ENCODE measurements at regions not wholly inside any gene's neighbourhood (a gene's known extent, or its start where the extent isn't known, plus 50 kb on each side); places are given as distances from the start of the nearest gene placed in this dataset.

- peak; percentile 37; the same call in 1 of the 2 replicates for TF ChIP-seq ZBTB33 (CRISPR knock-in tag; IDR thresholded peaks at IDR 0.05)
- TF ChIP-seq SREBF1 (IDR thresholded peaks at IDR 0.05; ENCODE audit: borderline replicate concordance, low read depth, low read length) = no peak
- TF ChIP-seq NR4A1 (CRISPR knock-in tag; IDR thresholded peaks at IDR 0.05) = no peak
- TF ChIP-seq NR4A1 (tag; IDR thresholded peaks at IDR 0.05) = no peak
- TF ChIP-seq MIER1 (IDR thresholded peaks at IDR 0.05; ENCODE audit: low read depth) = no peak
- no peak for TF ChIP-seq TCF7L2 (IDR thresholded peaks at IDR 0.05; ENCODE audit: low read depth, low read length)
- TF ChIP-seq MCM5 (IDR thresholded peaks at IDR 0.05; ENCODE audit: low read depth) = no peak
- TF ChIP-seq FOS (IDR thresholded peaks at IDR 0.05; ENCODE audit: extremely low read depth, insufficient read length) = no peak
- TF ChIP-seq CREB1 (IDR thresholded peaks at IDR 0.05) = no peak
- TF ChIP-seq CREB1 (CRISPR knock-in tag; IDR thresholded peaks at IDR 0.05) = peak; percentile 44; the same call in 1 of the 2 replicates
- no peak for TF ChIP-seq HOXB6 (CRISPR knock-in tag; IDR thresholded peaks at IDR 0.05; ENCODE audit: borderline replicate concordance)
- TF ChIP-seq MAFF (IDR thresholded peaks at IDR 0.05; ENCODE audit: low read length) = peak; percentile 76; the same call in 1 of the 2 replicates
- TF ChIP-seq THRA (IDR thresholded peaks at IDR 0.05) = no peak
- peak; percentile 65 for TF ChIP-seq RBBP5 (IDR thresholded peaks at IDR 0.05; ENCODE audit: borderline replicate concordance, insufficient read depth, low read length, poor library complexity, severe bottlenecking)
- TF ChIP-seq GTF2F1 (IDR thresholded peaks at IDR 0.05; ENCODE audit: low read depth, low read length) = no peak
- TF ChIP-seq THAP7 (CRISPR knock-in tag; IDR thresholded peaks at IDR 0.05) = no peak
- TF ChIP-seq DACH1 (IDR thresholded peaks at IDR 0.05; ENCODE audit: partially characterized antibody) = peak; percentile 56
- TF ChIP-seq PRDM10 (IDR thresholded peaks at IDR 0.05; ENCODE audit: partially characterized antibody) = no peak
- no peak for TF ChIP-seq BRF2 (IDR thresholded peaks at IDR 0.05; ENCODE audit: borderline replicate concordance, insufficient read depth, insufficient read length)
- no peak for TF ChIP-seq SIX5 (IDR thresholded peaks at IDR 0.05; ENCODE audit: borderline replicate concordance in 1 of 2, insufficient read depth in 1 of 2, low read depth in 1 of 2, low read length in 2 of 2)
Measured at GRCh38 chr10:30553018-30553625, 76.4 kb downstream of the LYZL2 start (continued).

Data from K562 (cell line).